AG04450 (cell line): ENCODE measurements at regions not wholly inside any gene's neighbourhood (a gene's known extent, or its start where the extent isn't known, plus 50 kb on each side); places are given as distances from the start of the nearest gene placed in this dataset.

Experiments
- CTCF ChIA-PET: fragments of 300-600, 350-600 bp; formaldehyde crosslinking; extraction: SDS; loops from one replicate; lab custom pipeline; 2022; ENCODE audit warnings: antibody characterized with exemption, inconsistent platforms; lab: Charles Lee
- POLR2A ChIA-PET: fragments of 350-600 bp; formaldehyde crosslinking; extraction: SDS; loops from one replicate; lab custom pipeline; 2021; ENCODE audit warnings: antibody characterized with exemption, inconsistent platforms; lab: Yijun Ruan, JAX
- DNase-seq: peaks from one replicate; pipeline ENCODE4 v3.0.0-alpha.2; 2011; ENCODE audit warnings: low read depth, low spot score
- H3K27ac ChIP-seq: one replicate; pipeline ENCODE4 v1.5.1; 2012; ENCODE audit warnings: low read depth, low read length, control low read depth
- H3K27me3 ChIP-seq: one replicate; pipeline ENCODE4 v1.6.0; 2012; ENCODE audit warnings: low read length; ENCODE audit not compliant: control insufficient read depth, insufficient read depth
- H3K4me3 ChIP-seq: 2 replicates; pipeline ENCODE4 v1.5.1; 2011; ENCODE audit warnings: mild to moderate bottlenecking, low read depth, low read length, control low read depth
- H3K9me3 ChIP-seq: 2 replicates; pipeline ENCODE4 v1.5.1; 2012; ENCODE audit warnings: low read length; ENCODE audit not compliant: control insufficient read depth, insufficient read depth
- CTCF ChIP-seq: IDR thresholded peaks from 2 replicates; pipeline ENCODE4 v1.5.1; 2011; ENCODE audit warnings: low read depth, low read length, control low read depth, inconsistent platforms

DNA sequence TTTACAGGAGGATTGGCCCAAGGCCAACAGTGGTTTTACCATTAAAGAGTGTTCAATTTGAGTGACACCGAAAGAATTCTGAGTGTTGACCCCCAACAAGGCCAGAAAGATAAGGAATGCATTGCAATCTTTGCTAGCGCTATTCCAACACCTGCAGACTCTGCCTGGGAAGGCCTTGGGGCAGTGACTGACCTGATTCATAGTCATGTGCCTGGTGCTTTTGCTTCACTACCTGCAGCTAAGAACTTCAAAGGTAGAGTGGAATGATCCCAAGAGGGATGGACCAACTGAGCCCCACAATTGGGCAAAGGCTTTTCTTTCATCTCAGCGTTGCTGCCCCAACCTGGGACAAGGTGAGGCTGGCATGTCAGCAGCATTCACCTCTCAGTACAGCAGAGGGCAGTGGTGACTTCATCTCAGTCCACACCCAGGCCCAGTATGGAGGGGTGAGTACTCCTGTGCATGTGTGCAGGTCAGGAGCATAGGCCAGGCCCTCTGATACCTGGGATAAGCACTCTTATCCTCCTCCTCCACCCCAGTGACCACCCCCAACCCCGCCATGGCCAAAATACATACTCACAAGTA is 149.6 kb upstream of the GNAO1 start:
- Histone ChIP-seq H3K27me3 (no peaks in the 10 kb centered on the region), H3K9me3 (no peaks in the 10 kb centered on the region), H3K4me3 (no peak overlapping the region), H3K27ac (no peak overlapping the region)
- ChIA-PET POLR2A (no interaction called here), CTCF (no interaction called here)
- no peak for DNase-seq
- TF ChIP-seq CTCF = no peak

GRCh38 chr16:56038564-56039098 is 152.7 kb upstream of the GNAO1 start:
- DNase-seq = no peak
- Histone ChIP-seq H3K27me3 (no peaks in the 10 kb centered on the region), H3K9me3 (no peaks in the 10 kb centered on the region), H3K27ac (no peak overlapping the region), H3K4me3 (no peak overlapping the region)
- ChIA-PET CTCF (no interaction called here), POLR2A (no interaction called here)
- TF ChIP-seq CTCF = no peak

DNA sequence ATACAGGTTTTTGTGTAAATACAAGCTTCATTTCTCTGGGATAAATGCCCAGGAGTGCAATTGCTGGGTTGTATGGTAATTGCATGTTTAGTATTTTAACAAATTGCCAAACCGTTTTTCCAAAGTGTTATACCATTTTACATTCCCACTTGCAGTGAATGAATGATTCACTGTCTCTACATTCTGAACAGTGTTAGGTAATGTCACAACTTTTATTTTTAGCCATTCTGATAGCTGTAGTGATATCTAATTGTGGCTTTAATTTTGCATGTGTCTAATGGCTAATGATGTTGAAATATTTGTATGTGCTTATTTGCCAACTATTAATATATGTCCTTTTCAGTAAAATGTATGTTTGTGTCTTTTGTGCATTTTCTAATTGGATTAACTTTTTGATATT is 156.9 kb upstream of the CES5A start:
- TF ChIP-seq CTCF = no peak
- ChIA-PET CTCF (interaction anchor here (0.6 kb wide), 1 partner anchor 97 kb away, joined by 3 read pairs; no protein-coding TSS in a partner anchor), POLR2A (no interaction called here)
- H3K9me3 ChIP-seq = no peaks in the 10 kb centered on the region
- no peak for DNase-seq
- no peaks in the 10 kb centered on the region for H3K27me3 ChIP-seq
- H3K27ac ChIP-seq = no peak overlapping the region
- no peak overlapping the region for H3K4me3 ChIP-seq

DNA sequence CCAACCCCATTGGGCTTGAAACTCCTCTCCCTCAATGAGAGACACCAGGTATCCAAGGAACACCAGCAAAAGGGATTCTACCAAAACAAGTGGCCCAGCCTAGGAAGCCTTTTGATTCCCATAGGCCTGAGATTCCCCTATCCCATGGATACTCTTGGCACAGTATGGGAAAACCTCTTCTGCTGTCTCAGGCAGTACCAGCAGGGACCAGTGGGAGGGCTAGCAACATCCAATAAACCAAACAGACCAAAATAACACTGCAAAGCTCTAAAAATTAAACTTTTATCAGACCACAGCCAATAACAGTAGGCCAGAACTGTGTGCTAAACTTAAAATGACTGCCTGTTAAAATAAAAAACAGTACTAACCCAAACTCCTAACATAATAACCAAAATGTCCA is 153.9 kb upstream of the CES5A start:
- no peak overlapping the region for H3K27ac ChIP-seq
- no peaks in the 10 kb centered on the region for H3K9me3 ChIP-seq
- no peak for TF ChIP-seq CTCF
- CTCF ChIA-PET = no interaction called here
- H3K27me3 ChIP-seq = no peaks in the 10 kb centered on the region
- no peak for DNase-seq
- no peak overlapping the region for H3K4me3 ChIP-seq
- POLR2A ChIA-PET = no interaction called here

DNA sequence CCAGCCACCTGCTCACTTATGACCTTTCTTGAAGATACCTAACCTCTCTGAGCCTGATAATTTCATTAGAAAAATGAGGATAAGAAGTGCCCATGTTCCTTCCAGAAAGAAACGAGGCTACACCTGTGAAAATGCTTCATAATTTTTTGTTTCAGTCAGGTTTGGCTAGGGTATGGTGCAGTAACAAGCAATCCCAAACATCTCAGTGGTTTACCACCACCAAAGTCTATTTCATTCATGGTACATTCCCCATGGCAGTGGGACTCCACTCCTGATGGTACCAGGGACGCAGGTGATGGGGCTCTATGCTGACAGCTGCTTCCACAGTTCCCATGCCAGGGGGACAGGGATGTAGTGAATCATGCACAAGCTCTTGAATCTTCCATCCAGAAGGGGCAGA is 147.6 kb upstream of the CES5A start:
- Histone ChIP-seq H3K27me3 (no peaks in the 10 kb centered on the region), H3K27ac (no peak overlapping the region), H3K9me3 (no peaks in the 10 kb centered on the region), H3K4me3 (no peak overlapping the region)
- DNase-seq = no peak
- ChIA-PET CTCF (no interaction called here), POLR2A (no interaction called here)
- no peak for TF ChIP-seq CTCF
